ENCODE measurements at regions not wholly inside any gene's neighbourhood (a gene's known extent, or its start where the extent isn't known, plus 50 kb on each side); places are given as distances from the start of the nearest gene placed in this dataset.

DNA sequence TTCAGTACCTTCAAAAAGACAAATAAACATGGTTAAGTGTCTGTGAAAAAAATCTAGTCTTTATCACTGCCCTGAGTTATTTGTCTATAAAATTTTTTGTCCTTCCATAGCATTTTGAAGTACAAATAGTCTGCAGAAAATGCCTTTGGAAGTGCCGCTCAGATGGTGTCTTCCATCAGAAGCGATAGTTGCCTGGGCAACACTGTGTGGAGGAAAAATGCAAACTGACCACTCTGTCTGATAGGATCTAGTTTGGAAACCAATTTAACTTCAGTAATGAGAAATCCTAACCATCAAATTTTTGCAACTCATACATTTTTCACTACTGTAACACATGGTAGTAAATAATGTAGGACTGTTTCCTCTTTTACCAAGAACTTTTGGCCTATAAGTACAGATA, 449.9 kb downstream of the PRELID2 start:
- no peaks in the 10 kb centered on the region for H3K27me3 ChIP-seq (ENCODE audit: insufficient read depth, low read length)
- no peak overlapping the region for H2BK12ac ChIP-seq (ENCODE audit: low read length)
- peak; percentile 75 to 97 for DNase-seq
- H3K4ac ChIP-seq (ENCODE audit: low read depth, low read length) = no peak overlapping the region
- H4K91ac ChIP-seq (ENCODE audit: low read depth, low read length) = no peak overlapping the region
- H3K18ac ChIP-seq (ENCODE audit: low read length) = no peak overlapping the region
- no peak overlapping the region for H4K12ac ChIP-seq (ENCODE audit: low read depth, low read length)
- no peak overlapping the region for H4K8ac ChIP-seq (ENCODE audit: low read depth, low read length)
- no peak overlapping the region for H3K27ac ChIP-seq (ENCODE audit: low read depth, low read length)
- H2AK5ac ChIP-seq (ENCODE audit: low read length) = no peak overlapping the region
- no peaks in the 10 kb centered on the region for H3K9me3 ChIP-seq (ENCODE audit: insufficient read depth, low read depth, low read length)
- H3K4me3 ChIP-seq (ENCODE audit: low read depth, low read length) = no peak overlapping the region
- H3K23ac ChIP-seq (ENCODE audit: low read length) = no peak overlapping the region
- H2BK5ac ChIP-seq (ENCODE audit: low read depth, low read length, poor library complexity) = no peak overlapping the region
- no peaks in the 10 kb centered on the region for H3K79me2 ChIP-seq (ENCODE audit: control insufficient read depth, insufficient read depth, low read length, poor library complexity)
- no CpG with 5 or more reads among the region's 2 CpGs for WGBS (ENCODE audit: extremely low coverage, insufficient coverage, insufficient read length)
- no peak overlapping the region for H2AFZ ChIP-seq (ENCODE audit: insufficient read depth, low read length, poor library complexity)
- no peak overlapping the region for H2BK120ac ChIP-seq (ENCODE audit: insufficient read depth, low read length, poor library complexity)
- no peaks in the 10 kb centered on the region for H3K4me1 ChIP-seq (ENCODE audit: control insufficient read depth in 1 of 2, insufficient read depth in 2 of 2, low read length in 2 of 2)
- no peak overlapping the region for H3K4me2 ChIP-seq (ENCODE audit: low read length)
- H3K36me3 ChIP-seq (ENCODE audit: control insufficient read depth in 1 of 2, insufficient read depth in 2 of 2, low read length in 2 of 2) = no peaks in the 10 kb centered on the region
- no peak overlapping the region for H3K14ac ChIP-seq (ENCODE audit: low read length)
- no peak overlapping the region for H3K9ac ChIP-seq (ENCODE audit: low read length)
- H3K79me1 ChIP-seq (ENCODE audit: low read length) = no peaks in the 10 kb centered on the region

DNA sequence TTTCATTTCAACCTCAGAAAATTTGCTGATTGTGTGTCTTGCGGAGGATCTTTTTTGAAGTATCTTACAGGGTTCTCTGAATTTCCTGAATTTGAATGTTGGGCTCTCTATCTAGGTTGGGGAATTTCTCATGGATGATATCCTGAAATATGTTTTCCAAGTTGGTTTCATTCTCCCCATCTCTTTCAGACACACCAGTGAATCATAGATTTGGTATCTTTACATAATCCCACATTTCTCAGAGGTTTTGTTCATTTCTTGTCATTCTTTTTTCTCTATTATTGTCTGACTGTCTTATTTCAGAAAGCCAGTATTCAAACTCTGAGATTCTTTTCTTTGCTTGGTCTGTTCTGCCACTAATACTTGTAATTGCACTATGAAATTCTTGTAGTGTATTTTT, 456.9 kb downstream of the PRELID2 start:
- H3K14ac ChIP-seq (ENCODE audit: low read length) = no peak overlapping the region
- H2AK5ac ChIP-seq (ENCODE audit: low read length) = no peak overlapping the region
- peak in 1 of 2 donors; percentile 27 for DNase-seq
- H3K23ac ChIP-seq (ENCODE audit: low read length) = no peak overlapping the region
- no peak overlapping the region for H2AFZ ChIP-seq (ENCODE audit: insufficient read depth, low read length, poor library complexity)
- H3K36me3 ChIP-seq (ENCODE audit: control insufficient read depth in 1 of 2, insufficient read depth in 2 of 2, low read length in 2 of 2) = no peaks in the 10 kb centered on the region
- H3K79me1 ChIP-seq (ENCODE audit: low read length) = no peaks in the 10 kb centered on the region
- H2BK5ac ChIP-seq (ENCODE audit: low read depth, low read length, poor library complexity) = no peak overlapping the region
- no peak overlapping the region for H2BK12ac ChIP-seq (ENCODE audit: low read length)
- H4K12ac ChIP-seq (ENCODE audit: low read depth, low read length) = no peak overlapping the region
- H3K27ac ChIP-seq (ENCODE audit: low read depth, low read length) = no peak overlapping the region
- H3K4me2 ChIP-seq (ENCODE audit: low read length) = no peak overlapping the region
- H3K79me2 ChIP-seq (ENCODE audit: control insufficient read depth, insufficient read depth, low read length, poor library complexity) = no peaks in the 10 kb centered on the region
- no peaks in the 10 kb centered on the region for H3K4me1 ChIP-seq (ENCODE audit: control insufficient read depth in 1 of 2, insufficient read depth in 2 of 2, low read length in 2 of 2)
- H3K4ac ChIP-seq (ENCODE audit: low read depth, low read length) = no peak overlapping the region
- no peak overlapping the region for H3K9ac ChIP-seq (ENCODE audit: low read length)
- no peak overlapping the region for H3K4me3 ChIP-seq (ENCODE audit: low read depth, low read length)
- no peak overlapping the region for H2BK120ac ChIP-seq (ENCODE audit: insufficient read depth, low read length, poor library complexity)
- no peak overlapping the region for H3K18ac ChIP-seq (ENCODE audit: low read length)
- peaks cover 10% of the 10 kb centered on the region for H3K9me3 ChIP-seq (ENCODE audit: insufficient read depth, low read depth, low read length)
- no peak overlapping the region for H4K91ac ChIP-seq (ENCODE audit: low read depth, low read length)
- no peaks in the 10 kb centered on the region for H3K27me3 ChIP-seq (ENCODE audit: insufficient read depth, low read length)
- WGBS (ENCODE audit: extremely low coverage, insufficient coverage, insufficient read length) = no CpG with 5 or more reads among the region's 1 CpG
- H4K8ac ChIP-seq (ENCODE audit: low read depth, low read length) = no peak overlapping the region

DNA sequence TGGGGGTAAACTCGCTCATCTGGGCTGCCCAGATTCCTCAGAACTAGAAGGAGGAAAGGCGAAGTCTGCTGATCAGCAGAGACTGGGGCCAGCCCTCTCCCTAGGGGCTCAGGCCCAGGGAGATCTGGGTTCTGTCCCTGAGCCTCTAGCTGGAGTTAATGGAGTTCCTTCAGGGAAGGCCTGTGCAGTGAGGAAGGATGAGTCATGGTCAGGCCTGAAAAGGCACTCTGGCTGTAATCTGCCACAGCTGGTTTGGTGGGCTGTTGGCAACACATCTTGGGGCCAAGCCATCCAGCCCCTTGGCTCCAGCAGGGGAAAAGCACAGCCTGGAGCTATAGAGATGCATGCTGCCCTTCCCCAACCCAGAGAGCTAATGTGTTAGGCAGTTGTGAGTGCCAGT, 459.6 kb downstream of the PRELID2 start:
- no peaks in the 10 kb centered on the region for H3K27me3 ChIP-seq (ENCODE audit: insufficient read depth, low read length)
- H3K4ac ChIP-seq (ENCODE audit: low read depth, low read length) = no peak overlapping the region
- no peak overlapping the region for H2AK5ac ChIP-seq (ENCODE audit: low read length)
- H3K23ac ChIP-seq (ENCODE audit: low read length) = no peak overlapping the region
- H3K4me3 ChIP-seq (ENCODE audit: low read depth, low read length) = no peak overlapping the region
- H3K4me2 ChIP-seq (ENCODE audit: low read length) = no peak overlapping the region
- H3K27ac ChIP-seq (ENCODE audit: low read depth, low read length) = no peak overlapping the region
- no peaks in the 10 kb centered on the region for H3K79me2 ChIP-seq (ENCODE audit: control insufficient read depth, insufficient read depth, low read length, poor library complexity)
- WGBS (ENCODE audit: extremely low coverage, insufficient coverage, insufficient read length) = no CpG with 5 or more reads among the region's 2 CpGs
- H3K9ac ChIP-seq (ENCODE audit: low read length) = no peak overlapping the region
- H3K18ac ChIP-seq (ENCODE audit: low read length) = no peak overlapping the region
- H3K36me3 ChIP-seq (ENCODE audit: control insufficient read depth in 1 of 2, insufficient read depth in 2 of 2, low read length in 2 of 2) = no peaks in the 10 kb centered on the region
- no peak overlapping the region for H2BK5ac ChIP-seq (ENCODE audit: low read depth, low read length, poor library complexity)
- peak in 1 of 2 donors; percentile 20 for DNase-seq
- H4K12ac ChIP-seq (ENCODE audit: low read depth, low read length) = no peak overlapping the region
- H3K9me3 ChIP-seq (ENCODE audit: insufficient read depth, low read depth, low read length) = peaks cover 10% of the 10 kb centered on the region
- H2BK12ac ChIP-seq (ENCODE audit: low read length) = no peak overlapping the region
- H3K79me1 ChIP-seq (ENCODE audit: low read length) = no peaks in the 10 kb centered on the region
- no peak overlapping the region for H3K14ac ChIP-seq (ENCODE audit: low read length)
- H2BK120ac ChIP-seq (ENCODE audit: insufficient read depth, low read length, poor library complexity) = no peak overlapping the region
- no peaks in the 10 kb centered on the region for H3K4me1 ChIP-seq (ENCODE audit: control insufficient read depth in 1 of 2, insufficient read depth in 2 of 2, low read length in 2 of 2)
- H4K8ac ChIP-seq (ENCODE audit: low read depth, low read length) = no peak overlapping the region
- H4K91ac ChIP-seq (ENCODE audit: low read depth, low read length) = no peak overlapping the region
- no peak overlapping the region for H2AFZ ChIP-seq (ENCODE audit: insufficient read depth, low read length, poor library complexity)

DNA sequence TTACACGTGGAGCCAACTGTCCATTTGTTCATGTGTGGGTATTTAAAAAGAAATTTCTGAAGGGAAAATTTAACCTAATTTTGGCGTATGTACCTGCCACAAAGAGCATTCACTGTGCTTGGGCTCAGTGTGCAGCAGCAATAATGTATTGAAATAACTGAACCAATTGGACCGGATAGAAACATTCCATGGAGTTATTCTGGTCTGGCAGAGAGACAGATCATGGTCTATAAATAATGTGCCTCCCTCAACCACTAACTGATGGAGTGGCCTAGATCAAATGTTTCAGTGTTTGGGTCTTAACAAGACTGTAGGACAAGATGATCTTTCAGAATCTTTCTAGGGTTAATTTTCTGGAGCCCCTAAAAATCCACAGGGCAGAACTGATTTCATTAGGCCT, 469.7 kb downstream of the PRELID2 start:
- no peak overlapping the region for H2BK120ac ChIP-seq (ENCODE audit: insufficient read depth, low read length, poor library complexity)
- H3K27ac ChIP-seq (ENCODE audit: low read depth, low read length) = no peak overlapping the region
- no peaks in the 10 kb centered on the region for H3K36me3 ChIP-seq (ENCODE audit: control insufficient read depth in 1 of 2, insufficient read depth in 2 of 2, low read length in 2 of 2)
- H3K23ac ChIP-seq (ENCODE audit: low read length) = no peak overlapping the region
- H3K4me1 ChIP-seq (ENCODE audit: control insufficient read depth in 1 of 2, insufficient read depth in 2 of 2, low read length in 2 of 2) = no peaks in the 10 kb centered on the region
- no peak overlapping the region for H4K91ac ChIP-seq (ENCODE audit: low read depth, low read length)
- H4K8ac ChIP-seq (ENCODE audit: low read depth, low read length) = no peak overlapping the region
- no peaks in the 10 kb centered on the region for H3K79me1 ChIP-seq (ENCODE audit: low read length)
- no peaks in the 10 kb centered on the region for H3K79me2 ChIP-seq (ENCODE audit: control insufficient read depth, insufficient read depth, low read length, poor library complexity)
- no peak overlapping the region for H2AK5ac ChIP-seq (ENCODE audit: low read length)
- H4K12ac ChIP-seq (ENCODE audit: low read depth, low read length) = no peak overlapping the region
- no peak overlapping the region for H2BK12ac ChIP-seq (ENCODE audit: low read length)
- no peak overlapping the region for H3K14ac ChIP-seq (ENCODE audit: low read length)
- DNase-seq = no peak
- H3K9me3 ChIP-seq (ENCODE audit: insufficient read depth, low read depth, low read length) = no peaks in the 10 kb centered on the region
- H2AFZ ChIP-seq (ENCODE audit: insufficient read depth, low read length, poor library complexity) = no peak overlapping the region
- H2BK5ac ChIP-seq (ENCODE audit: low read depth, low read length, poor library complexity) = no peak overlapping the region
- H3K9ac ChIP-seq (ENCODE audit: low read length) = no peak overlapping the region
- H3K27me3 ChIP-seq (ENCODE audit: insufficient read depth, low read length) = no peaks in the 10 kb centered on the region
- H3K4me2 ChIP-seq (ENCODE audit: low read length) = no peak overlapping the region
- no peak overlapping the region for H3K4ac ChIP-seq (ENCODE audit: low read depth, low read length)
- H3K4me3 ChIP-seq (ENCODE audit: low read depth, low read length) = no peak overlapping the region
- no peak overlapping the region for H3K18ac ChIP-seq (ENCODE audit: low read length)
- no CpG with 5 or more reads among the region's 3 CpGs for WGBS (ENCODE audit: extremely low coverage, insufficient coverage, insufficient read length)

All from trophoblast cell (in vitro differentiated cells and primary cell).